IMR-90 (cell line): ENCODE measurements at regions not wholly inside any gene's neighbourhood (a gene's known extent, or its start where the extent isn't known, plus 50 kb on each side); places are given as distances from the start of the nearest gene placed in this dataset.

Experiments used
- ATAC-seq: fragments of 200-7000 bp; cut with Tn5 transposase; 2 replicates; pipeline ENCODE4 v1.9.1; 2020; ENCODE audit warnings: low read depth, mild to moderate bottlenecking, moderate library complexity
- BruUV-seq: library from RNA; stranded (reverse); fragments of 400-500 nt; replicated peaks from 2 replicates; lab custom pipeline; 2021; lab: Mats Ljungman, UMichigan
- CTCF ChIA-PET: fragments of 300-600 bp; formaldehyde crosslinking; extraction: SDS; loops from one replicate; lab custom pipeline; 2021; ENCODE audit warnings: antibody characterized with exemption; lab: Yijun Ruan, JAX
- POLR2A ChIA-PET: fragments of 300-600 bp; sonication (Branson Sonifier 250); formaldehyde crosslinking; loops from one replicate; lab custom pipeline; 2022; ENCODE audit warnings: antibody characterized with exemption; ENCODE audit not compliant: unreplicated experiment; lab: Charles Lee
- DNase-seq: peaks from one replicate; pipeline ENCODE4 v3.0.0; 2013
- H2AFZ ChIP-seq: replicated peaks from 2 replicates; pipeline ENCODE3; 2013; ENCODE audit warnings: low read length, mild to moderate bottlenecking; ENCODE audit not compliant: poor library complexity
- H2AK5ac ChIP-seq: 2 replicates; pipeline ENCODE4 v1.6.1; 2013; ENCODE audit warnings: low read depth, low read length, inconsistent platforms
- H2AK9ac ChIP-seq: replicated peaks from 2 replicates; pipeline ENCODE3; 2013; ENCODE audit warnings: mild to moderate bottlenecking, low read depth, low read length, moderate library complexity; ENCODE audit not compliant: poor library complexity
- H2BK120ac ChIP-seq: 2 replicates; pipeline ENCODE4 v1.6.1; 2013; ENCODE audit warnings: low read depth, low read length, inconsistent platforms
- H2BK15ac ChIP-seq: 3 replicates; pipeline ENCODE4 v1.6.1; 2013; ENCODE audit warnings: low read depth, low read length, inconsistent platforms
- H2BK20ac ChIP-seq: 2 replicates; pipeline ENCODE4 v1.6.1; 2013; ENCODE audit warnings: low read depth, mild to moderate bottlenecking, inconsistent platforms, low read length, moderate library complexity
- H2BK5ac ChIP-seq: 2 replicates; pipeline ENCODE4 v1.6.1; 2013; ENCODE audit warnings: mild to moderate bottlenecking, low read depth, low read length, inconsistent platforms; ENCODE audit not compliant: poor library complexity, severe bottlenecking
- H3K14ac ChIP-seq: replicated peaks from 2 replicates; pipeline ENCODE4 v1.6.1; 2013; ENCODE audit warnings: low read depth, low read length, inconsistent platforms
- H3K18ac ChIP-seq: 2 replicates; pipeline ENCODE4 v1.6.1; 2013; ENCODE audit warnings: low read depth, low read length, control low read depth
- H3K23ac ChIP-seq: 2 replicates; pipeline ENCODE4 v1.6.1; 2013; ENCODE audit warnings: low read depth, low read length, inconsistent platforms
- H3K27ac ChIP-seq: 2 replicates; pipeline ENCODE4 v1.5.1; 2013; ENCODE audit warnings: mild to moderate bottlenecking, control low read depth, low read length; ENCODE audit not compliant: insufficient read depth
- H3K27me3 ChIP-seq: 2 replicates; pipeline ENCODE4 v1.6.1; 2013; ENCODE audit warnings: low read length; ENCODE audit not compliant: control insufficient read depth, insufficient read depth
- H3K36me3 ChIP-seq: 2 replicates; pipeline ENCODE4 v1.6.1; 2013; ENCODE audit warnings: low read length, mixed read lengths; ENCODE audit not compliant: control insufficient read depth, insufficient read depth
- H3K4ac ChIP-seq: 2 replicates; pipeline ENCODE4 v1.6.1; 2013; ENCODE audit warnings: low read depth, low read length, inconsistent platforms
- H3K4me1 ChIP-seq: 2 replicates; pipeline ENCODE4 v1.6.1; 2013; ENCODE audit warnings: low read length, mixed read lengths; ENCODE audit not compliant: control insufficient read depth, insufficient read depth
- H3K4me2 ChIP-seq: 2 replicates; pipeline ENCODE4 v1.6.1; 2013; ENCODE audit warnings: low read depth, mild to moderate bottlenecking, control low read depth, low read length, moderate library complexity
- H3K4me3 ChIP-seq: 2 replicates; pipeline ENCODE4 v1.5.1; 2013; ENCODE audit warnings: low read depth, mild to moderate bottlenecking, control low read depth, low read length, moderate library complexity; ENCODE audit not compliant: insufficient read depth
- H3K56ac ChIP-seq: 2 replicates; pipeline ENCODE4 v1.6.1; 2013; ENCODE audit warnings: low read length, inconsistent platforms; ENCODE audit not compliant: insufficient read depth; ENCODE audit errors: extremely low read depth
- H3K79me1 ChIP-seq, 2 experiments: 2 replicates each; pipeline ENCODE4 v1.6.1; 2013; ENCODE audit warnings: low read length in 2 of 2, inconsistent platforms in 1 of 2, low read depth in 1 of 2
- H3K9ac ChIP-seq: 2 replicates; pipeline ENCODE4 v1.6.1; 2013; ENCODE audit warnings: low read depth, low read length, control low read depth
- H3K9me1 ChIP-seq: 2 replicates; pipeline ENCODE4 v1.6.1; 2013; ENCODE audit warnings: low read length, inconsistent platforms; ENCODE audit not compliant: insufficient read depth
- H3K9me3 ChIP-seq: 2 replicates; pipeline ENCODE4 v1.6.1; 2013; ENCODE audit warnings: low read length; ENCODE audit not compliant: control insufficient read depth, insufficient read depth
- H4K20me1 ChIP-seq: 2 replicates; pipeline ENCODE4 v1.6.1; 2013; ENCODE audit warnings: low read length, inconsistent platforms; ENCODE audit not compliant: insufficient read depth
- H4K5ac ChIP-seq: 2 replicates; pipeline ENCODE4 v1.6.1; 2013; ENCODE audit warnings: mild to moderate bottlenecking, low read depth, low read length, control low read depth
- H4K8ac ChIP-seq, 2 experiments: 2 replicates each; pipeline ENCODE4 v1.6.1; 2013; ENCODE audit warnings: low read depth in 2 of 2, low read length in 2 of 2, control low read depth in 1 of 2, inconsistent platforms in 1 of 2
- H4K91ac ChIP-seq: 2 replicates; pipeline ENCODE4 v1.6.1; 2013; ENCODE audit warnings: low read depth, low read length, inconsistent platforms; ENCODE audit not compliant: insufficient read depth
- BHLHE40 ChIP-seq: fragments of 150-350 bp; IDR thresholded peaks from 2 replicates; pipeline ENCODE4 v1.6.1; 2016; ENCODE audit warnings: mild to moderate bottlenecking, low read depth, low read length
- CEBPB ChIP-seq: IDR thresholded peaks from 2 replicates; pipeline ENCODE4 v1.6.1; 2012; ENCODE audit warnings: low read depth, low read length, improper control_type of control experiment
- CTCF ChIP-seq: conservative IDR thresholded peaks from 2 replicates; pipeline ENCODE4 v1.5.1; 2012; ENCODE audit warnings: mild to moderate bottlenecking, low read depth, low read length, improper control_type of control experiment
- ELK1 ChIP-seq: fragments of 150-350 bp; IDR thresholded peaks from 2 replicates; pipeline ENCODE4 v1.6.1; 2016; ENCODE audit warnings: low read depth, mild to moderate bottlenecking, low read length, moderate library complexity, borderline replicate concordance
- FOS ChIP-seq: fragments of 150-350 bp; IDR thresholded peaks from 2 replicates; pipeline ENCODE4 v1.6.1; 2016; ENCODE audit warnings: low read depth, low read length
- MAFK ChIP-seq: IDR thresholded peaks from 2 replicates; pipeline ENCODE4 v1.6.1; 2012; ENCODE audit warnings: low read depth, low read length, improper control_type of control experiment
- MAZ ChIP-seq: IDR thresholded peaks from 2 replicates; pipeline ENCODE4 v1.6.1; 2012; ENCODE audit warnings: low read depth, mild to moderate bottlenecking, low read length, improper control_type of control experiment, moderate library complexity, borderline replicate concordance
- MXI1 ChIP-seq: IDR thresholded peaks from 2 replicates; pipeline ENCODE4 v1.6.1; 2012; ENCODE audit warnings: low read depth, mild to moderate bottlenecking, low read length, moderate library complexity, borderline replicate concordance
- NFE2L2 ChIP-seq: fragments of 150-350 bp; IDR thresholded peaks from 2 replicates; pipeline ENCODE4 v1.6.1; 2016; ENCODE audit warnings: low read depth, mild to moderate bottlenecking, low read length
- POLR2A ChIP-seq: IDR thresholded peaks from 2 replicates; pipeline ENCODE4 v1.6.1; 2012; ENCODE audit warnings: mild to moderate bottlenecking, low read depth, low read length
- RAD21 ChIP-seq: IDR thresholded peaks from 2 replicates; pipeline ENCODE4 v1.6.1; 2012; ENCODE audit warnings: low read length, improper control_type of control experiment
- RCOR1 ChIP-seq: IDR thresholded peaks from 2 replicates; pipeline ENCODE4 v1.6.1; 2012; ENCODE audit warnings: mild to moderate bottlenecking, low read length, improper control_type of control experiment; ENCODE audit not compliant: insufficient replicate concordance
- RFX5 ChIP-seq: IDR thresholded peaks from 2 replicates; pipeline ENCODE4 v1.8.0; 2012; ENCODE audit warnings: low read depth, mild to moderate bottlenecking, low read length, moderate library complexity
- SMC3 ChIP-seq: fragments of 150-350 bp; IDR thresholded peaks from 2 replicates; pipeline ENCODE4 v1.6.1; 2016; ENCODE audit warnings: low read depth, mild to moderate bottlenecking, antibody characterized with exemption, low read length, moderate library complexity
- USF2 ChIP-seq: fragments of 150-350 bp; IDR thresholded peaks from 2 replicates; pipeline ENCODE4 v1.6.1; 2017; ENCODE audit warnings: mild to moderate bottlenecking, antibody characterized with exemption, low read length, low read depth
- WGBS, 2 experiments: methylation state at CpG; one replicate each; pipeline versions ENCODE4 v1.1.5 to v1.1.7; 2013; ENCODE audit warnings: missing lambda C conversion rate in 2 of 2; ENCODE audit not compliant: insufficient read length in 1 of 2; ENCODE audit errors: extremely low coverage in 2 of 2; 5-methylcytosine and 5-hydroxymethylcytosine counted together
- dilution Hi-C: fragments of 300-500 bp; cut with HindIII; formaldehyde crosslinking; loops from one replicate; pipeline ENCODE4 v1.14.3; 2018; ENCODE audit warnings: low sequenced_read_pairs; ENCODE audit not compliant: unreplicated experiment
- in situ Hi-C: fragments of 300-500 bp; cut with MboI; formaldehyde crosslinking; loops from 3 replicates; pipeline ENCODE4 v1.14.3; 2019; ENCODE audit warnings: low sequenced_read_pairs, inconsistent platforms, mixed read lengths
- intact Hi-C: fragments of 100-400 bp; cut with micrococcal nuclease; formaldehyde crosslinking; loops from 2 replicates; pipeline ENCODE4 v1.10.0; 2022

GRCh38 chr2:152243761-152244640 is 68.4 kb upstream of the STAM2 start:
- H3K4me2 ChIP-seq = no peak overlapping the region
- no peak overlapping the region for H2BK20ac ChIP-seq
- in situ Hi-C loops = no loop called here
- H2BK5ac ChIP-seq = no peak overlapping the region
- no peak overlapping the region for H3K56ac ChIP-seq
- H3K23ac ChIP-seq = no peak overlapping the region
- peaks cover 4% of the 10 kb centered on the region for H3K9me3 ChIP-seq
- no peak overlapping the region for H2AFZ ChIP-seq
- no peak overlapping the region for H4K8ac ChIP-seq
- WGBS, 2 experiments = 60% methylated on average over 2 of the region's 8 CpGs; no CpG with 5 or more reads in 1 of the 2 experiments
- H3K27me3 ChIP-seq = no peaks in the 10 kb centered on the region
- H4K5ac ChIP-seq = no peak overlapping the region
- ATAC-seq (no peak), DNase-seq (no peak)
- 0 out of 2 replicates have a peak, but pooled peaks cover 1% of the 10 kb centered on the region for H3K4me1 ChIP-seq
- H4K20me1 ChIP-seq = no peaks in the 10 kb centered on the region
- no peak overlapping the region for H2BK120ac ChIP-seq
- H3K18ac ChIP-seq = no peak overlapping the region
- H3K4ac ChIP-seq = no peak overlapping the region
- no peak overlapping the region for H2BK15ac ChIP-seq
- no peak overlapping the region; the same call in 1 of the 2 replicates for H3K14ac ChIP-seq
- H3K9me1 ChIP-seq = no peaks in the 10 kb centered on the region; the same call in 1 of the 2 replicates
- CTCF ChIA-PET = no interaction called here
- intact Hi-C loops = no loop called here
- no peak overlapping the region for H2AK5ac ChIP-seq
- H2AK9ac ChIP-seq = no peak overlapping the region
- H3K79me1 ChIP-seq = no peaks in the 10 kb centered on the region
- no TSS peak for BruUV-seq
- POLR2A ChIA-PET = no interaction called here
- no peak overlapping the region for H3K9ac ChIP-seq
- no peak overlapping the region for H3K4me3 ChIP-seq
- H4K91ac ChIP-seq = no peak overlapping the region
- H3K27ac ChIP-seq = no peak overlapping the region
- no peaks in the 10 kb centered on the region for H3K36me3 ChIP-seq
- dilution Hi-C loops = no loop called here
- TF ChIP-seq NFE2L2 (no peak), MAFK (no peak), BHLHE40 (no peak), SMC3 (no peak), CEBPB (no peak), USF2 (no peak), ELK1 (no peak), CTCF (no peak), MAZ (no peak), FOS (no peak), RAD21 (no peak), RFX5 (no peak), MXI1 (no peak), POLR2A (no peak), RCOR1 (no peak)
